Endothelial cell of umbilical vein (primary cell): ENCODE measurements at regions not wholly inside any gene's neighbourhood (a gene's known extent, or its start where the extent isn't known, plus 50 kb on each side); places are given as distances from the start of the nearest gene placed in this dataset.

Experiments
- CTCF ChIP-seq, 2 donors: IDR thresholded peaks; 1 replicate in 1 of 2; 2 replicates in 1 of 2; pipeline ENCODE4 v1.5.1; 2011; ENCODE audit warnings: low read length in 2 of 2, mild to moderate bottlenecking in 2 of 2, moderate library complexity in 2 of 2, control low read depth in 1 of 2, inconsistent platforms in 1 of 2, low read depth in 1 of 2; ENCODE audit not compliant: insufficient read depth in 1 of 2; ENCODE audit errors: extremely low read depth in 1 of 2
- GATA2 ChIP-seq: IDR thresholded peaks from 2 replicates; pipeline ENCODE4 v1.7.0; 2011; ENCODE audit warnings: low read depth, mild to moderate bottlenecking, moderate library complexity, mixed read lengths, low read length; ENCODE audit not compliant: insufficient read length, insufficient read depth
- MAX ChIP-seq: IDR thresholded peaks from 2 replicates; pipeline ENCODE4 v1.6.1; 2011; ENCODE audit not compliant: insufficient read depth, insufficient read length
- MYC ChIP-seq: IDR thresholded peaks from one replicate; pipeline ENCODE4 v1.6.1; 2011; ENCODE audit warnings: mild to moderate bottlenecking, low read depth, low read length
- POLR2A ChIP-seq: IDR thresholded peaks from 2 replicates; pipeline ENCODE4 v1.6.1; 2012; ENCODE audit warnings: low read depth, mild to moderate bottlenecking, control low read depth, low read length

GRCh38 chr3:84125201-84125721 is 833.5 kb upstream of the CADM2 start:
- no peak for TF ChIP-seq POLR2A
- TF ChIP-seq CTCF (IDR thresholded peaks at IDR 0.05; ENCODE audit: extremely low read depth in 1 of 2, insufficient read depth in 1 of 2, low read depth in 1 of 2, low read length in 2 of 2), result no peak
- no peak for TF ChIP-seq MYC
- no peak for TF ChIP-seq MAX
- no peak for TF ChIP-seq GATA2
